GM12878 (cell line): ENCODE measurements at regions not wholly inside any gene's neighbourhood (a gene's known extent, or its start where the extent isn't known, plus 50 kb on each side); places are given as distances from the start of the nearest gene placed in this dataset.

Source experiments
- ATAC-seq: fragments of 200-7000 bp; cut with Tn5 transposase; 3 replicates; pipeline ENCODE4 v1.9.1; 2020; ENCODE audit warnings: mild to moderate bottlenecking, moderate library complexity
- BruUV-seq: library from RNA; stranded (reverse); fragments of 400-500 nt; replicated peaks from 2 replicates; lab custom pipeline; 2021; lab: Mats Ljungman, UMichigan
- CTCF ChIA-PET: fragments of 300-600 bp; sonication (Branson Sonifier 250); formaldehyde crosslinking; extraction: SDS; loops from one replicate; lab custom pipeline; 2021; ENCODE audit warnings: inconsistent platforms; lab: Yijun Ruan, JAX
- POLR2A ChIA-PET: fragments of 350-600 bp; formaldehyde crosslinking; extraction: SDS; loops from one replicate; lab custom pipeline; 2021; ENCODE audit warnings: inconsistent platforms; lab: Charles Lee
- RAD21 ChIA-PET: fragments of 300-600 bp; sonication (Branson Sonifier 250); formaldehyde crosslinking; loops from one replicate; lab custom pipeline; 2023; ENCODE audit warnings: antibody characterized with exemption; ENCODE audit not compliant: unreplicated experiment; lab: Charles Lee
- SMC1A ChIA-PET: fragments of 300-600 bp; sonication (Branson Sonifier 250); formaldehyde crosslinking; loops from one replicate; lab custom pipeline; 2023; ENCODE audit not compliant: unreplicated experiment, uncharacterized antibody; lab: Charles Lee
- DNase-seq: peaks from one replicate; pipeline ENCODE4 v3.0.0-alpha.2; 2011; ENCODE audit warnings: low read depth, low spot score
- FAIRE-seq: peaks from 3 replicates; lab custom pipeline; 2011; peaks lifted over from hg19 to GRCh38; lab: Jason Lieb, UNC
- H2AFZ ChIP-seq: 2 replicates; pipeline ENCODE4 v1.6.0; 2011; ENCODE audit warnings: low read depth, low read length, control low read depth; ENCODE audit not compliant: control insufficient read depth
- H3K27ac ChIP-seq: 2 replicates; pipeline ENCODE4 v1.5.1; 2011; ENCODE audit warnings: control low read depth; ENCODE audit not compliant: control insufficient read depth, insufficient read depth
- H3K27me3 ChIP-seq, 2 experiments: replicated peaks in 1 of 2; 2 replicates each; pipeline versions ENCODE4 v1.6.0 to v1.6.1; 2011; ENCODE audit warnings: low read length in 1 of 2; ENCODE audit not compliant: control insufficient read depth in 2 of 2, insufficient read depth in 2 of 2
- H3K36me3 ChIP-seq, 2 experiments: 2 replicates each; pipeline ENCODE4 v1.5.1; 2011; ENCODE audit warnings: low read length in 1 of 2; ENCODE audit not compliant: control insufficient read depth in 2 of 2, insufficient read depth in 2 of 2
- H3K4me1 ChIP-seq: 2 replicates; pipeline ENCODE4 v1.6.1; 2011; ENCODE audit warnings: mild to moderate bottlenecking, low read length, moderate library complexity, mixed read lengths; ENCODE audit not compliant: control insufficient read depth, insufficient read depth
- H3K4me2 ChIP-seq: 2 replicates; pipeline ENCODE4 v1.6.0; 2011; ENCODE audit warnings: control low read depth; ENCODE audit not compliant: control insufficient read depth, insufficient read depth
- H3K4me3 ChIP-seq: fragments of 200-600 bp; sonication (generic); 2 replicates; pipeline ENCODE4 v1.5.1; 2016
- H3K79me2 ChIP-seq: 2 replicates; pipeline ENCODE4 v1.6.0; 2011; ENCODE audit warnings: low read length; ENCODE audit not compliant: control insufficient read depth, insufficient read depth
- H3K9ac ChIP-seq: 2 replicates; pipeline ENCODE4 v1.8.0; 2011; ENCODE audit warnings: low read length, control low read depth, mixed read lengths; ENCODE audit not compliant: control insufficient read depth, insufficient read depth
- H3K9me3 ChIP-seq: replicated peaks from 3 replicates; pipeline ENCODE4 v1.5.1; 2011; ENCODE audit warnings: mild to moderate bottlenecking, low read length; ENCODE audit not compliant: control insufficient read depth, insufficient read depth
- H4K20me1 ChIP-seq: 2 replicates; pipeline ENCODE4 v1.6.0; 2011; ENCODE audit not compliant: control insufficient read depth, insufficient read depth
- CBX5 ChIP-seq: sonication (generic); IDR thresholded peaks from 2 replicates; pipeline ENCODE4 v1.6.1; 2016; ENCODE audit warnings: low read depth, moderate library complexity, mild to moderate bottlenecking, inconsistent platforms
- CUX1 ChIP-seq: IDR thresholded peaks from 2 replicates; pipeline ENCODE4 v1.6.1; 2012; ENCODE audit warnings: improper control_type of control experiment, low read depth, low read length; ENCODE audit not compliant: insufficient replicate concordance
- DPF2 ChIP-seq: fragments of 450-650 bp; IDR thresholded peaks from 2 replicates; pipeline ENCODE4 v1.6.1; 2017; ENCODE audit warnings: mild to moderate bottlenecking
- FOXM1 ChIP-seq: IDR thresholded peaks from 2 replicates; pipeline ENCODE4 v1.6.1; 2012; ENCODE audit warnings: low read depth, mild to moderate bottlenecking, inconsistent platforms, low read length, moderate library complexity
- JUNB ChIP-seq: IDR thresholded peaks from 2 replicates; pipeline ENCODE4 v1.6.1; 2016; ENCODE audit warnings: antibody characterized with exemption, mild to moderate bottlenecking
- MEF2B ChIP-seq: fragments of 450-650 bp; IDR thresholded peaks from 2 replicates; pipeline ENCODE4 v1.6.1; 2018; ENCODE audit warnings: mild to moderate bottlenecking, moderate library complexity; ENCODE audit not compliant: partially characterized antibody, poor library complexity, severe bottlenecking
- MTA2 ChIP-seq: fragments of 450-650 bp; IDR thresholded peaks from 2 replicates; pipeline ENCODE4 v1.6.1; 2016; ENCODE audit warnings: low read depth, mild to moderate bottlenecking, moderate library complexity
- NR2C2 ChIP-seq: IDR thresholded peaks from 2 replicates; pipeline ENCODE4 v1.6.1; 2011; ENCODE audit warnings: borderline replicate concordance, low read depth; ENCODE audit not compliant: control insufficient read depth, insufficient read length
- PAX8 ChIP-seq: fragments of 450-650 bp; IDR thresholded peaks from 2 replicates; pipeline ENCODE4 v1.6.1; 2017; ENCODE audit warnings: mild to moderate bottlenecking, moderate library complexity
- RBBP5 ChIP-seq: fragments of 200-600 bp; sonication (generic); conservative IDR thresholded peaks from 2 replicates; pipeline ENCODE4 v1.6.1; 2016
- STAT1 ChIP-seq: fragments of 450-650 bp; conservative IDR thresholded peaks from 2 replicates; pipeline ENCODE4 v1.6.1; 2014; ENCODE audit warnings: antibody characterized with exemption, mild to moderate bottlenecking
- STAT3 ChIP-seq: IDR thresholded peaks from 2 replicates; pipeline ENCODE4 v1.6.1; 2011; ENCODE audit warnings: low read depth, low read length, improper control_type of control experiment
- USF2 ChIP-seq: IDR thresholded peaks from 2 replicates; pipeline ENCODE4 v1.6.1; 2011; ENCODE audit warnings: low read depth, low read length, improper control_type of control experiment, borderline replicate concordance
- ZNF207 ChIP-seq: fragments of 450-650 bp; IDR thresholded peaks from 2 replicates; pipeline ENCODE4 v1.6.1; 2014; ENCODE audit warnings: antibody characterized with exemption, mild to moderate bottlenecking, borderline replicate concordance
- ZNF24 ChIP-seq: fragments of 450-650 bp; IDR thresholded peaks from 2 replicates; pipeline ENCODE4 v1.6.1; 2017; ENCODE audit warnings: antibody characterized with exemption, mild to moderate bottlenecking
- ZNF592 ChIP-seq: fragments of 450-650 bp; IDR thresholded peaks from 2 replicates; pipeline ENCODE4 v1.6.1; 2017; ENCODE audit warnings: mild to moderate bottlenecking, moderate library complexity
- WGBS: methylation state at CpG from one replicate; pipeline ENCODE4 v1.1.6; 2016; ENCODE audit warnings: low lambda C conversion rate; ENCODE audit not compliant: insufficient replicate concordance, insufficient coverage; ENCODE audit errors: missing lambda C conversion rate; 5-methylcytosine and 5-hydroxymethylcytosine counted together
- in situ Hi-C: fragments of 300-500 bp; cut with MboI; formaldehyde crosslinking; loops from 9 replicates; pipeline ENCODE4 v1.14.3; 2018; ENCODE audit warnings: mixed read lengths
- intact Hi-C: fragments of 100-400 bp; cut with micrococcal nuclease; formaldehyde crosslinking; loops from one replicate; pipeline ENCODE4 v1.14.2; 2022; ENCODE audit not compliant: unreplicated experiment

GRCh38 chr3:5540532-5540931 lies 353.0 kb downstream of the EDEM1 start:
- Histone ChIP-seq H2AFZ (no peak overlapping the region), H3K79me2 (no peaks in the 10 kb centered on the region), H3K36me3 (no peaks in the 10 kb centered on the region), H3K27me3 (no peaks in the 10 kb centered on the region), H4K20me1 (no peaks in the 10 kb centered on the region), H3K4me1 (no peaks in the 10 kb centered on the region), H3K27ac (no peak overlapping the region), H3K9ac (no peak overlapping the region), H3K9me3 (no peaks in the 10 kb centered on the region), H3K4me2 (no peak overlapping the region), H3K4me3 (no peak overlapping the region)
- POLR2A ChIA-PET = no interaction called here
- FAIRE-seq = no peak
- intact Hi-C loops = no loop called here
- CTCF ChIA-PET = interaction anchor here (0.9 kb wide), 1 partner anchor 9 kb away, joined by 3 read pairs; no protein-coding TSS in a partner anchor
- BruUV-seq = no TSS peak
- SMC1A ChIA-PET = no interaction called here
- ATAC-seq = no peak
- 89% methylated on average over 13 of the region's 13 CpGs for WGBS
- in situ Hi-C loops = no loop called here
- RAD21 ChIA-PET = no interaction called here
- DNase-seq = no peak
- no peak for TF ChIP-seq ZNF24
- no peak for TF ChIP-seq MTA2
- TF ChIP-seq MEF2B = no peak
- no peak for TF ChIP-seq STAT1
- TF ChIP-seq CUX1 = no peak
- no peak for TF ChIP-seq FOXM1
- no peak for TF ChIP-seq ZNF592
- no peak for TF ChIP-seq USF2
- TF ChIP-seq PAX8 = no peak
- no peak for TF ChIP-seq ZNF207
- TF ChIP-seq NR2C2 = no peak
- TF ChIP-seq JUNB = no peak
- TF ChIP-seq DPF2 = no peak
- no peak for TF ChIP-seq RBBP5
- no peak for TF ChIP-seq CBX5
- TF ChIP-seq STAT3 = no peak
